ENCODE measurements at regions not wholly inside any gene's neighbourhood (a gene's known extent, or its start where the extent isn't known, plus 50 kb on each side); places are given as distances from the start of the nearest gene placed in this dataset.

DNA sequence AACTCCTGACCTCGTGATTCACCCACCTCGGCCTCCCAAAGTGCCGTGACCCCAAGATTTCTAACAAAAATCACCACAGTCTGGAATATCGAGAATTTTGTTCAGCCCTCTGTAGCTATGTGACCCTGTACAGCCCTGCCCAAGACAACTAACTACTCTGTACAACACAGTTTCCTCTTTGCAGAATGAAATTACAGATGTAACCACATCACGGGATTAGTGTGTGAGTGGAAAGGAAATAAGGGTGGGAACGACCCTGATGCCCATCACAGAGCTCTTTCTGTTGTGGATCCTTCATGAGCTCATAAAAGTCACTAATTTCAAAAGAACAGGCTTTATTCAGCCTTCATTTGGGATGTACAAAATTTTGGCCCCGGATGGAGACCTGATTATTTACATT is 50.5 kb upstream of the KRR1 start:
- ChIA-PET CTCF (no interaction called here), POLR2A (no interaction called here)
- TF ChIP-seq ZNF384 (IDR thresholded peaks at IDR 0.05): no peak
- TF ChIP-seq LEF1 (IDR thresholded peaks at IDR 0.05; ENCODE audit: borderline replicate concordance): no peak
- no peak for TF ChIP-seq TARDBP (IDR thresholded peaks at IDR 0.05)
- TF ChIP-seq SP1 (IDR thresholded peaks at IDR 0.05): no peak
- TF ChIP-seq HDGF (IDR thresholded peaks at IDR 0.05; ENCODE audit: borderline replicate concordance): no peak
- TF ChIP-seq SUZ12 (IDR thresholded peaks at IDR 0.05): no peak
- no peak for TF ChIP-seq CTBP1 (IDR thresholded peaks at IDR 0.05; ENCODE audit: borderline replicate concordance)
- TF ChIP-seq NFRKB (IDR thresholded peaks at IDR 0.05): no peak
- no peak for TF ChIP-seq L3MBTL2 (conservative IDR thresholded peaks at IDR 0.05)
- TF ChIP-seq BHLHE40 (IDR thresholded peaks at IDR 0.05; ENCODE audit: borderline replicate concordance): no peak
- TF ChIP-seq, protein P1, sequence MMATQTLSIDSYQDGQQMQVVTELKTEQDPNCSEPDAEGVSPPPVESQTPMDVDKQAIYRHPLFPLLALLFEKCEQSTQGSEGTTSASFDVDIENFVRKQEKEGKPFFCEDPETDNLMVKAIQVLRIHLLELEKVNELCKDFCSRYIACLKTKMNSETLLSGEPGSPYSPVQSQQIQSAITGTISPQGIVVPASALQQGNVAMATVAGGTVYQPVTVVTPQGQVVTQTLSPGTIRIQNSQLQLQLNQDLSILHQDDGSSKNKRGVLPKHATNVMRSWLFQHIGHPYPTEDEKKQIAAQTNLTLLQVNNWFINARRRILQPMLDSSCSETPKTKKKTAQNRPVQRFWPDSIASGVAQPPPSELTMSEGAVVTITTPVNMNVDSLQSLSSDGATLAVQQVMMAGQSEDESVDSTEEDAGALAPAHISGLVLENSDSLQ (IDR thresholded peaks at IDR 0.05): no peak
- no peak for TF ChIP-seq FOXA1 (IDR thresholded peaks at IDR 0.05)
- no peak for TF ChIP-seq FOXK2 (IDR thresholded peaks at IDR 0.05)
- TF ChIP-seq ARNT (IDR thresholded peaks at IDR 0.05): no peak
- no peak for TF ChIP-seq ELF4 (IDR thresholded peaks at IDR 0.05)
- no peak for TF ChIP-seq FOXM1 (IDR thresholded peaks at IDR 0.05; ENCODE audit: borderline replicate concordance)
- no peak for DNase-seq (ENCODE audit: extremely low spot score)
